Kidney (tissue), 13 donors: ENCODE measurements at regions not wholly inside any gene's neighbourhood (a gene's known extent, or its start where the extent isn't known, plus 50 kb on each side); places are given as distances from the start of the nearest gene placed in this dataset.

Experiments
- DNase-seq, 5 donors: peaks; one replicate each; pipeline ENCODE4 v3.0.0-alpha.2; 2013 to 2020
- FAIRE-seq: peaks from 2 replicates; lab custom pipeline; 2012; peaks lifted over from hg19 to GRCh38; lab: Jason Lieb, UNC
- H3K27ac ChIP-seq, 2 donors: one replicate each; pipeline ENCODE4 v1.7.0; 2013; ENCODE audit warnings: low read depth in 2 of 2, low read length in 2 of 2, inconsistent platforms in 1 of 2
- H3K27me3 ChIP-seq: one replicate; pipeline ENCODE4 v1.7.1; 2013; ENCODE audit warnings: low read length, inconsistent platforms; ENCODE audit not compliant: control insufficient read depth, insufficient read depth
- H3K36me3 ChIP-seq, 3 donors: one replicate each; pipeline versions ENCODE4 v1.7.0 to v1.7.1; 2013; ENCODE audit warnings: low read length in 3 of 3, control low read depth in 1 of 3, inconsistent platforms in 1 of 3; ENCODE audit not compliant: insufficient read depth in 3 of 3, control insufficient read depth in 2 of 3
- H3K4me1 ChIP-seq, 3 donors: one replicate each; pipeline versions ENCODE4 v1.7.0 to v1.7.1; 2013; ENCODE audit warnings: low read length in 3 of 3, inconsistent platforms in 1 of 3, low read depth in 1 of 3; ENCODE audit not compliant: control insufficient read depth in 2 of 3, insufficient read depth in 2 of 3
- H3K4me3 ChIP-seq, 3 donors: one replicate each; pipeline versions ENCODE4 v1.7.0 to v1.8.1; 2013; ENCODE audit warnings: low read length in 3 of 3, control low read depth in 1 of 3, inconsistent platforms in 1 of 3
- H3K9ac ChIP-seq, 3 donors: one replicate each; pipeline versions ENCODE4 v1.7.0 to v1.7.1; 2013; ENCODE audit warnings: low read length in 3 of 3, control low read depth in 1 of 3, inconsistent platforms in 1 of 3
- H3K9me3 ChIP-seq, 3 donors: one replicate each; pipeline versions ENCODE4 v1.7.0 to v1.7.1; 2013; ENCODE audit warnings: low read length in 3 of 3, control low read depth in 1 of 3, inconsistent platforms in 1 of 3; ENCODE audit not compliant: control insufficient read depth in 2 of 3, insufficient read depth in 1 of 3
- CTCF ChIP-seq: IDR thresholded peaks from 3 replicates; pipeline ENCODE4 v1.5.1; 2012; ENCODE audit warnings: mild to moderate bottlenecking, moderate library complexity, borderline replicate concordance; ENCODE audit not compliant: insufficient read depth; ENCODE audit errors: extremely low read depth
- intact Hi-C: fragments of 100-400 bp; cut with DNase I; formaldehyde crosslinking; loops from one replicate; pipeline ENCODE4 v1.11.1; 2022
- donor health status: control.
- donor health status: control.
- donor health status: control.
- donor health status: control.
- donor health status: control.
- donor health status: DM: yes; HTN: yes; CAD: no.
- donor health status: Normal renal cell carcinoma (clear cell type).

- Histone ChIP-seq H3K9ac (no peak overlapping the region), H3K27me3 (no peaks in the 10 kb centered on the region), H3K36me3 (no peaks in the 10 kb centered on the region), H3K9me3 (no peaks in the 10 kb centered on the region), H3K4me1 (no peaks in the 10 kb centered on the region), H3K4me3 (no peak overlapping the region), H3K27ac (no peak overlapping the region)
- no peak for DNase-seq
- intact Hi-C loops, result no loop called here
- no peak for TF ChIP-seq CTCF
- FAIRE-seq, result no peak
Measured at GRCh38 chr5:13263701-13264100, 680.8 kb downstream of the DNAH5 start.

- no peak overlapping the region for H3K4me3 ChIP-seq
- no peaks in the 10 kb centered on the region for H3K9me3 ChIP-seq
- no peaks in the 10 kb centered on the region for H3K27me3 ChIP-seq
- no peak overlapping the region for H3K27ac ChIP-seq
- intact Hi-C loops, result no loop called here
- peaks cover 0 to 8% (median 0%) of the 10 kb centered on the region in 3 donors for H3K4me1 ChIP-seq
- no peak for TF ChIP-seq CTCF
- DNase-seq (no peak), FAIRE-seq (no peak)
- H3K36me3 ChIP-seq, result no peaks in the 10 kb centered on the region
- H3K9ac ChIP-seq, result no peak overlapping the region
Measured at GRCh38 chr5:13253111-13253510, 691.4 kb downstream of the DNAH5 start.

- Histone ChIP-seq H3K4me1 (peaks cover 0 to 12% (median 0%) of the 10 kb centered on the region in 3 donors), H3K4me3 (no peak overlapping the region), H3K9me3 (no peaks in the 10 kb centered on the region), H3K36me3 (no peaks in the 10 kb centered on the region), H3K27ac (no peak overlapping the region), H3K9ac (no peak overlapping the region), H3K27me3 (no peaks in the 10 kb centered on the region)
- intact Hi-C loops, result no loop called here
- DNase-seq (no peak), FAIRE-seq (no peak)
- TF ChIP-seq CTCF, result no peak
Measured at GRCh38 chr5:13252699-13253098, 691.8 kb downstream of the DNAH5 start.
